Activated naive CD4-positive, alpha-beta T cell treated with anti-CD3 and anti-CD28 coated beads for 36 hours (primary cell): ENCODE measurements at regions not wholly inside any gene's neighbourhood (a gene's known extent, or its start where the extent isn't known, plus 50 kb on each side); places are given as distances from the start of the nearest gene placed in this dataset.

ENCODE experiments used
- CTCF ChIA-PET: fragments of 350-600 bp; sonication (Branson Sonifier 250); formaldehyde crosslinking; loops from one replicate; lab custom pipeline; 2021; ENCODE audit warnings: antibody characterized with exemption; lab: Charles Lee
- DNase-seq: peaks from one replicate; pipeline ENCODE4 v3.0.0-alpha.2; 2020
- H3K27ac Mint-ChIP-seq: one replicate; pipeline ENCODE4 v1.8.0; 2021; ENCODE audit warnings: mild to moderate bottlenecking, mixed read lengths
- H3K27me3 Mint-ChIP-seq: one replicate; pipeline ENCODE4 v1.8.0; 2021; ENCODE audit warnings: low read depth, mixed read lengths
- H3K36me3 Mint-ChIP-seq: one replicate; pipeline ENCODE4 v1.8.0; 2021; ENCODE audit warnings: low read depth, mixed read lengths
- H3K4me1 Mint-ChIP-seq: one replicate; pipeline ENCODE4 v1.8.0; 2021; ENCODE audit warnings: low read depth, mixed read lengths
- H3K4me3 Mint-ChIP-seq: one replicate; pipeline ENCODE4 v1.8.0; 2021; ENCODE audit warnings: mild to moderate bottlenecking, moderate library complexity, mixed read lengths
- H3K9me3 Mint-ChIP-seq: one replicate; pipeline ENCODE4 v1.8.0; 2021; ENCODE audit warnings: mixed read lengths
- intact Hi-C: fragments of 100-400 bp; cut with micrococcal nuclease; formaldehyde crosslinking; loops from one replicate; pipeline ENCODE4 v1.15.1; 2023

- H3K4me1 Mint-ChIP-seq, result peaks cover 4% of the 10 kb centered on the region
- CTCF ChIA-PET, result interaction anchor here (0.6 kb wide), 1 partner anchor 1036 kb away, joined by 5 read pairs; no protein-coding TSS in a partner anchor
- H3K27me3 Mint-ChIP-seq, result peaks cover 2% of the 10 kb centered on the region
- H3K36me3 Mint-ChIP-seq, result no peaks in the 10 kb centered on the region
- DNase-seq, result no peak
- H3K9me3 Mint-ChIP-seq, result no peaks in the 10 kb centered on the region
- no peak overlapping the region for H3K4me3 Mint-ChIP-seq
- no peak overlapping the region for H3K27ac Mint-ChIP-seq
- intact Hi-C loops, result no loop called here
These were observed 279.0 kb downstream of the AUH start for GRCh38 chr9:91082731-91083130.

GRCh38 chr9:91084896-91085516, 276.7 kb downstream of the AUH start:
- Mint-ChIP-seq H3K9me3 (no peaks in the 10 kb centered on the region), H3K36me3 (no peaks in the 10 kb centered on the region), H3K4me1 (peaks cover 7% of the 10 kb centered on the region), H3K27me3 (peaks cover 8% of the 10 kb centered on the region), H3K4me3 (no peak overlapping the region), H3K27ac (no peak overlapping the region)
- intact Hi-C loops, result loop anchor here (5.0 kb wide), 1 partner anchor 107 kb away; no protein-coding TSS in a partner anchor
- no peak for DNase-seq
- CTCF ChIA-PET, result interaction anchor here (0.6 kb wide), 1 partner anchor 946 kb away, joined by 3 read pairs; no protein-coding TSS in a partner anchor

- Mint-ChIP-seq H3K27ac (peak overlapping the region; percentile 2), H3K9me3 (no peaks in the 10 kb centered on the region), H3K4me3 (no peak overlapping the region), H3K4me1 (peaks cover 7% of the 10 kb centered on the region), H3K36me3 (no peaks in the 10 kb centered on the region), H3K27me3 (peaks cover 8% of the 10 kb centered on the region)
- intact Hi-C loops, result loop anchor here (5.0 kb wide), 1 partner anchor 107 kb away; no protein-coding TSS in a partner anchor
- CTCF ChIA-PET, result no interaction called here
- no peak for DNase-seq
These were observed 276.0 kb downstream of the AUH start for GRCh38 chr9:91085517-91086291.

GRCh38 chr9:91086657-91087461, 274.9 kb downstream of the AUH start:
- peaks cover 7% of the 10 kb centered on the region for H3K4me1 Mint-ChIP-seq
- no peaks in the 10 kb centered on the region for H3K36me3 Mint-ChIP-seq
- peaks cover 8% of the 10 kb centered on the region for H3K27me3 Mint-ChIP-seq
- no peak overlapping the region for H3K27ac Mint-ChIP-seq
- no peak overlapping the region for H3K4me3 Mint-ChIP-seq
- DNase-seq, result no peak
- intact Hi-C loops, result loop anchor here (5.0 kb wide), 1 partner anchor 105 kb away; no protein-coding TSS in a partner anchor
- H3K9me3 Mint-ChIP-seq, result no peaks in the 10 kb centered on the region
- CTCF ChIA-PET, result interaction anchor here (0.6 kb wide), 1 partner anchor 343 kb away, joined by 3 read pairs; no protein-coding TSS in a partner anchor

- intact Hi-C loops, result loop anchor here (5.0 kb wide), 1 partner anchor 105 kb away; no protein-coding TSS in a partner anchor
These were observed 274.3 kb downstream of the AUH start for GRCh38 chr9:91087462-91087759.

GRCh38 chr9:91089405-91090129, 272.2 kb downstream of the AUH start:
- H3K27ac Mint-ChIP-seq, result no peak overlapping the region
- H3K4me1 Mint-ChIP-seq, result peaks cover 8% of the 10 kb centered on the region
- intact Hi-C loops, result loop anchor here (1.0 to 5.0 kb wide), 2 partner anchors 103 to 337 kb away; no protein-coding TSS in a partner anchor
- H3K36me3 Mint-ChIP-seq, result no peaks in the 10 kb centered on the region
- H3K27me3 Mint-ChIP-seq, result peaks cover 6% of the 10 kb centered on the region
- no peak overlapping the region for H3K4me3 Mint-ChIP-seq
- CTCF ChIA-PET, result interaction anchor here (0.8 to 2.2 kb wide), 8 partner anchors 9 to 339 kb away, joined by 3 to 7 read pairs (median 4); no protein-coding TSS in a partner anchor
- peak; percentile 62 for DNase-seq
- peaks cover 9% of the 10 kb centered on the region for H3K9me3 Mint-ChIP-seq

More at GRCh38 chr9:91087462-91087759, 274.3 kb downstream of the AUH start:
- no peak for DNase-seq
- Mint-ChIP-seq H3K4me1 (peaks cover 7% of the 10 kb centered on the region), H3K27me3 (peaks cover 8% of the 10 kb centered on the region), H3K36me3 (no peaks in the 10 kb centered on the region), H3K4me3 (no peak overlapping the region), H3K9me3 (no peaks in the 10 kb centered on the region), H3K27ac (no peak overlapping the region)
- CTCF ChIA-PET, result interaction anchor here (0.6 kb wide), 1 partner anchor 342 kb away, joined by 3 read pairs; no protein-coding TSS in a partner anchor

- H3K4me3 Mint-ChIP-seq, result no peak overlapping the region
- H3K4me1 Mint-ChIP-seq, result peaks cover 12% of the 10 kb centered on the region
- peaks cover 6% of the 10 kb centered on the region for H3K27me3 Mint-ChIP-seq
- H3K36me3 Mint-ChIP-seq, result peaks cover 2% of the 10 kb centered on the region
- intact Hi-C loops, result no loop called here
- no peak for DNase-seq
- H3K27ac Mint-ChIP-seq, result no peak overlapping the region
- peaks cover 11% of the 10 kb centered on the region for H3K9me3 Mint-ChIP-seq
- CTCF ChIA-PET, result interaction anchor here (0.9 to 2.2 kb wide), 6 partner anchors 9 to 338 kb away, joined by 3 to 7 read pairs (median 4); no protein-coding TSS in a partner anchor
These were observed 271.6 kb downstream of the AUH start for GRCh38 chr9:91090130-91090410.

GRCh38 chr9:91092214-91092613, 269.5 kb downstream of the AUH start:
- no peak for DNase-seq
- Mint-ChIP-seq H3K27me3 (peaks cover 8% of the 10 kb centered on the region), H3K4me1 (peaks cover 7% of the 10 kb centered on the region), H3K9me3 (peaks cover 11% of the 10 kb centered on the region), H3K36me3 (peaks cover 2% of the 10 kb centered on the region), H3K27ac (no peak overlapping the region), H3K4me3 (no peak overlapping the region)
- intact Hi-C loops, result no loop called here
- CTCF ChIA-PET, result no interaction called here

- peaks cover 11% of the 10 kb centered on the region for H3K4me1 Mint-ChIP-seq
These were observed 267.2 kb downstream of the AUH start for GRCh38 chr9:91094324-91095088.

GRCh38 chr9:91098203-91098850, 263.4 kb downstream of the AUH start:
- CTCF ChIA-PET, result interaction anchor here (1.0 to 1.9 kb wide), 3 partner anchors 9 to 53 kb away, joined by 3 to 7 read pairs (median 4); no protein-coding TSS in a partner anchor
- Mint-ChIP-seq H3K9me3 (peaks cover 10% of the 10 kb centered on the region), H3K36me3 (peaks cover 2% of the 10 kb centered on the region), H3K27me3 (peaks cover 4% of the 10 kb centered on the region), H3K4me3 (no peak overlapping the region), H3K4me1 (peaks cover 42% of the 10 kb centered on the region), H3K27ac (no peak overlapping the region)
- no peak for DNase-seq
- intact Hi-C loops, result no loop called here

More at GRCh38 chr9:91094324-91095088, 267.2 kb downstream of the AUH start:
- Mint-ChIP-seq H3K4me3 (no peak overlapping the region), H3K27me3 (peaks cover 2% of the 10 kb centered on the region), H3K9me3 (peaks cover 11% of the 10 kb centered on the region), H3K27ac (no peak overlapping the region), H3K36me3 (peaks cover 2% of the 10 kb centered on the region)
- no peak for DNase-seq
- intact Hi-C loops, result no loop called here
- CTCF ChIA-PET, result interaction anchor here (1.1 kb wide), 1 partner anchor 53 kb away, joined by 6 read pairs; no protein-coding TSS in a partner anchor
